ENCODE measurements at regions not wholly inside any gene's neighbourhood (a gene's known extent, or its start where the extent isn't known, plus 50 kb on each side); places are given as distances from the start of the nearest gene placed in this dataset.

DNA sequence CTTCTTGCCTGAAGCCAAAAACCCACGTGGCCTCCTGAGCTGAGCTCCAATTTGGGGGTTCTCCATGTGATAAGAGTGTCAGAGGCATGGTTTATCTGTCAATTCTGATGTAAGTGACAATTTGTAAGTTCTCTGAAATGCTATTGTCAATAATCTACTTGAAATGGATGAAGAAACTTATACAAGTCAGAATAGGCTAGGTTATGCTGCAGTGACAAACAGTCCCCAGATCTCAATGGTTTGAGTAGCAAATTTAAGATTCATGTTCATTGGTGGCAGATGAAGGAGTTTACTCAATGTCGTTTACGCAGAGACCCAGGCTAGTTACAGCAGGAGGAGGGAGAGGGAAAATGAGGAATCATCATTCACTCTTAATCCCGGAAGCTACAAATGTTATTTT is 352.4 kb downstream of the KIF16B start:
- DNase-seq (ENCODE audit: low spot score), result no peak
- peaks cover 11% of the 10 kb centered on the region for H3K9me3 Mint-ChIP-seq
- H3K4me3 Mint-ChIP-seq, result no peak overlapping the region
- no peak overlapping the region for H3K27ac Mint-ChIP-seq
- no peaks in the 10 kb centered on the region for H3K36me3 Mint-ChIP-seq (ENCODE audit: low read depth)
- intact Hi-C loops (cut with micrococcal nuclease), result no loop called here
- no peaks in the 10 kb centered on the region for H3K27me3 Mint-ChIP-seq (ENCODE audit: insufficient read depth)
- H3K4me1 Mint-ChIP-seq (ENCODE audit: low read depth), result no peaks in the 10 kb centered on the region

DNA sequence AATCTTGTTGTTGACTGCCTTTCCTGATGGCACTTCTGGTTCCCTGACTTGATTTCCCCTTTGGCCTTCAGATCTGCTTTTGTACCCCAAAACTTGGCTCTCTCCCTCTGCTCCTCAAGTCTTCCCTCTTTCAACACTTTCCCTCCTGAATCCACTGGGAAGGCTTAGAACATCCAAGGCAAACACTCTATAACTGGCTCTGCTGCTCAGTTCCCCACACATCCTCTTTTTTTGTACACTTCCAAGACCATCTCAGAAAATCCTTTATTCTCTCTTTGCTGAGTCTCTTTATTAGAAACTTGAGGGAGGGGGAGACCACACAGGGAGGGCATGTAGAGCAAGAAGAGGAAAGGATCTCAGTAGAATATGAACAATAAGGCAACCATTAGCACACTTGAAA is 354.1 kb downstream of the KIF16B start:
- Mint-ChIP-seq H3K4me3 (no peak overlapping the region), H3K27me3 (ENCODE audit: insufficient read depth) (no peaks in the 10 kb centered on the region), H3K36me3 (ENCODE audit: low read depth) (no peaks in the 10 kb centered on the region), H3K9me3 (peaks cover 11% of the 10 kb centered on the region), H3K4me1 (ENCODE audit: low read depth) (no peaks in the 10 kb centered on the region), H3K27ac (no peak overlapping the region)
- intact Hi-C loops (cut with micrococcal nuclease), result no loop called here
- no peak for DNase-seq (ENCODE audit: low spot score)

DNA sequence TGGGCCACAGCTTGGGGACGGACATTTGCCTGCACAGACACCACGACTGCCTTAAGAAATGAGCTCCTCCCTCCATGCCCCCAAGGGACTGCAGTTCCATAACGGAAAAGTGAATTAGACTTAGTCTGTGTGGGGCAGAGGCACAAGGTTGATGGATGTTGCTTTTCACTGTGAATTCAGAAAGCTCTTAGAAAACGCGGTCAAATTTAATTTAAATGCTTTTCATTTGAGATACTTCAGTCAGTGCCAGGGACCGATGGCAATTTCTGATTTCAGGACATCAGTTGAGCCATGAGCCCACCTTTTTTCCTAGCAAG is 356.4 kb downstream of the KIF16B start:
- Mint-ChIP-seq H3K9me3 (peaks cover 11% of the 10 kb centered on the region), H3K4me3 (no peak overlapping the region), H3K36me3 (ENCODE audit: low read depth) (no peaks in the 10 kb centered on the region), H3K4me1 (ENCODE audit: low read depth) (no peaks in the 10 kb centered on the region), H3K27ac (no peak overlapping the region), H3K27me3 (ENCODE audit: insufficient read depth) (no peaks in the 10 kb centered on the region)
- intact Hi-C loops (cut with micrococcal nuclease), result no loop called here
- no peak for DNase-seq (ENCODE audit: low spot score)

DNA sequence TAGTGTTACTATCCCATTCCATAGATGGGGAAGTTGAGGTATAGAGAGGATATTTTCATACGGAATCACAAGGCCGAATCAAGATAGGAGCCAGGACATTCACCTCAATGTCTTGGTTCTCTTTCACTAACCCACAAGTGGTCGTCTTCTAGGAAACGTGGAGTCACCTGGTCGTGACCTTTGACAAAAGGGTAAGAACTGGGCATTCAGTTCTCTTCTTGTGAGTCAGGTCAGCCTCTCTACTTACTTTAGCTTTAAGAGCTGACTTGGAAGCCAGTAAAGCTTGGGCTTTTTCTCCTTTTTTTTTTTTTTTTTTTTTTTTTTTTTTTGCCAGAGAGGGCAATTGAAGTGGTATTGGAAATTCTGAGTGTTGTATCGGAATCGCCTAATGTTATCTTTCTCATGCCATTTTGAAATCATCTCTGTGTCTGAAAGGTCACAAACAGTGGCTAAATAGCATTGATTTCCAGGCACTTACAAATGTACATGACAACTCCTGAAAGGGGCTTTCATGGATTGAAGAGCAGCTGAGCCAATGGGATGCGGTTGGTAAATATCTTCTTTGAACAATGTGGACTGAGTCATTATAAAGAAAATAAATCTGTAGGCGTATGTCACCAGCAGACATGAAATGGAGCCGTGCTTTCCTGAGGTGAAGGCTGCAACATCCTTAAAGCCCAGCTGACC is 356.9 kb downstream of the KIF16B start:
- no peaks in the 10 kb centered on the region for H3K36me3 Mint-ChIP-seq (ENCODE audit: low read depth)
- intact Hi-C loops (cut with micrococcal nuclease), result no loop called here
- no peak for DNase-seq (ENCODE audit: low spot score)
- H3K27me3 Mint-ChIP-seq (ENCODE audit: insufficient read depth), result no peaks in the 10 kb centered on the region
- H3K4me1 Mint-ChIP-seq (ENCODE audit: low read depth), result no peaks in the 10 kb centered on the region
- no peak overlapping the region for H3K4me3 Mint-ChIP-seq
- no peak overlapping the region for H3K27ac Mint-ChIP-seq
- H3K9me3 Mint-ChIP-seq, result peaks cover 11% of the 10 kb centered on the region

DNA sequence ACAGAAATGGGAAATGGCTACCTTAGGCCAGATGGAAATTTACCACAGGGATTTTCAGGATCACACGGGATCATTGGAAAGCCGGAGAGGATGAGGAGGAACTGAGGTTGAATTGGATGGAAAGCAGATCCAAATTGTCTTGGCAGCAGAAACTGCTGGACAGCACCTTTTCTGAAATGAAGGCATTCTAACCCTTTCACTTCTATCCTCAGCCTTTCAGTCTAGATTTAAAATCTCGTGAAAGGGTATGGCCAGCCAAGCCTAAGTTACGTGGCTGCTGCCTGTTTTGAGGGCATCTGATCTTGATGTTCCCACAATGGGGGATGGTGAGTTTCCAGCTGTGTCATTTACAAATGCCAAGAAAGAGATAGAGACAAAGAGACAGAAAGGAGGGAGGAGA is 358.2 kb downstream of the KIF16B start:
- H3K4me1 Mint-ChIP-seq (ENCODE audit: low read depth), result no peaks in the 10 kb centered on the region
- H3K27ac Mint-ChIP-seq, result no peak overlapping the region
- no peaks in the 10 kb centered on the region for H3K36me3 Mint-ChIP-seq (ENCODE audit: low read depth)
- H3K9me3 Mint-ChIP-seq, result peaks cover 11% of the 10 kb centered on the region
- no peak for DNase-seq (ENCODE audit: low spot score)
- H3K4me3 Mint-ChIP-seq, result no peak overlapping the region
- intact Hi-C loops (cut with micrococcal nuclease), result no loop called here
- H3K27me3 Mint-ChIP-seq (ENCODE audit: insufficient read depth), result no peaks in the 10 kb centered on the region

DNA sequence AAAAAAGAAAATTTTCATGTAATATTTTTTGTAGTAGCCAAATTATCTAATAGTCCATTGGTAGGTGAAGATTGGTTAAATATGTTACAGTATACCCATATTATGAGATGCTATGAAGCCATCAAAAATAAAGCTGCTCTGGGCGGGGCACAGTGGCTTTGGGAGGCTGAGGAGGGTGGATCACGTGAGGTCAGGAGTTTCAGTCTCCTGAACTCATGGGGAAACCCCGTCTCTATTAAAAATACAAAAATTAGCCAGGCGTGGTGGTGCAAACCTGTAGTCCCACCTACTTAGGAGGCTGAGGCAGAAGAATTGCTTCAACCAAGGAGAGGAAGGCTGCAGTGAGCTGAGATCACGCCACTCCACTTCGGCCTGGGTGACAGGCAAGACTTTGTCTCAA is 360.5 kb downstream of the KIF16B start:
- H3K4me3 Mint-ChIP-seq, result no peak overlapping the region
- H3K27me3 Mint-ChIP-seq (ENCODE audit: insufficient read depth), result no peaks in the 10 kb centered on the region
- H3K9me3 Mint-ChIP-seq, result peaks cover 4% of the 10 kb centered on the region
- H3K27ac Mint-ChIP-seq, result no peak overlapping the region
- intact Hi-C loops (cut with micrococcal nuclease), result no loop called here
- DNase-seq (ENCODE audit: low spot score), result no peak
- H3K4me1 Mint-ChIP-seq (ENCODE audit: low read depth), result no peaks in the 10 kb centered on the region
- H3K36me3 Mint-ChIP-seq (ENCODE audit: low read depth), result no peaks in the 10 kb centered on the region

DNA sequence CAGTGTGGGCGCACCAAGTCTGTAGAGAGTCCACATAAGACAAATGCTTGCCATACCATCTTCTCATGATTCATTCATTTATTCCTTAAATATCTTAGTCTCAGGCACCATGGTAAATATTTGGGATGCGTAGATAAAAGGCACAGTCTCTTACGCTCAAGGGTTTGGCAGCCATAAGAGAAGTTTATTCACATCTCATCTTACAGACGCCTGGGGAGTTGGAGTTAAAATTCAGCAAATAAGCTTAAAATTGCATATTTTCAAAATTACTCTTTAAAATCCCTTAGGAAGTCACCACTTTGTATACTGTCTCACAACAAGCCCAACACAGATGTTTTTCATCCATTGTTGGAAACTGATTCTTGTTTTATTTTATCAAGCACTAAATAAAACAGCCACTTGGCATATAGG is 363.3 kb downstream of the KIF16B start:
- no peak overlapping the region for H3K27ac Mint-ChIP-seq
- H3K4me3 Mint-ChIP-seq, result no peak overlapping the region
- H3K4me1 Mint-ChIP-seq (ENCODE audit: low read depth), result no peaks in the 10 kb centered on the region
- H3K27me3 Mint-ChIP-seq (ENCODE audit: insufficient read depth), result no peaks in the 10 kb centered on the region
- no peaks in the 10 kb centered on the region for H3K36me3 Mint-ChIP-seq (ENCODE audit: low read depth)
- no peak for DNase-seq (ENCODE audit: low spot score)
- H3K9me3 Mint-ChIP-seq, result peaks cover 4% of the 10 kb centered on the region
- intact Hi-C loops (cut with micrococcal nuclease), result no loop called here

DNA sequence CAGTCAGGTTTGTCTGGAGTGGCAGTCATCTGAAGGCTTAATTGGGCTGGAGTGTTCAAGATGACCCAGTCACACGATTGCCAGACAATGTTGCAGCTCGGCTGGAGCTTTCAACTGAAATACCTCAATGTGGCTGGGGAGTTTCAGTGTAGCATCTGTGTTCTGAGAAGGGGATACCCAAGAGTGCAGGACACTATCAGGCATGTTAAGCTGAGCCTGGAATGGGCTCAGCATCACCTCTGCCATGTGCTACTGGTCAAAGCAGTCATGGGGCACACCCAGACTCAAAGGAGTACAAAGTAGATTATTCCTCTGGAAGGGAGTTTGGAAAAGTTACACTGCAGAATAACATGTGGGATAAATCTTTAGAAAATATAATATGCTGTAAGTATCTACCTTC is 363.9 kb downstream of the KIF16B start:
- intact Hi-C loops (cut with micrococcal nuclease), result no loop called here
- Mint-ChIP-seq H3K4me3 (no peak overlapping the region), H3K4me1 (ENCODE audit: low read depth) (no peaks in the 10 kb centered on the region), H3K27ac (no peak overlapping the region), H3K9me3 (peaks cover 4% of the 10 kb centered on the region), H3K36me3 (ENCODE audit: low read depth) (no peaks in the 10 kb centered on the region), H3K27me3 (ENCODE audit: insufficient read depth) (no peaks in the 10 kb centered on the region)
- DNase-seq (ENCODE audit: low spot score), result no peak

DNA sequence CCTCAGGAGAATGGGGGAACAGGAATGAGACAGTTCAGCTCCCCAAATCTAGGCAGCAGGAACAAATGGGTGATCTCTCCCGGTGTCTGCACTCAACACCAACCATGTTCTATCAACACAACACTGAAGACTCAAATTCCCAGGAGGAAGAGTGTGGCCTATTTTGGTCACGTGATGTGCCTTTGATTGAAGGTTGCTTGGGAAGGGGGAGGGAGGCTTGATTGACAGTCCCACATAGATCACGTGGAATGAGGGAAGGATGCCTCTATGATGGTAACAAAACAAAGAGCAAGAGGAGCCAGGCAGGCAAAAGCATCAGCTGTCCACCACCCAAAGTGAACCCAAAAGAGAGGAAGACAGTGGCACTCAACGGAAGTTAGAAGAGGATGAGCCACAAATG is 364.8 kb downstream of the KIF16B start:
- no peak for DNase-seq (ENCODE audit: low spot score)
- no peak overlapping the region for H3K27ac Mint-ChIP-seq
- no peak overlapping the region for H3K4me3 Mint-ChIP-seq
- H3K27me3 Mint-ChIP-seq (ENCODE audit: insufficient read depth), result no peaks in the 10 kb centered on the region
- intact Hi-C loops (cut with micrococcal nuclease), result no loop called here
- peaks cover 4% of the 10 kb centered on the region for H3K9me3 Mint-ChIP-seq
- no peaks in the 10 kb centered on the region for H3K36me3 Mint-ChIP-seq (ENCODE audit: low read depth)
- H3K4me1 Mint-ChIP-seq (ENCODE audit: low read depth), result no peaks in the 10 kb centered on the region

DNA sequence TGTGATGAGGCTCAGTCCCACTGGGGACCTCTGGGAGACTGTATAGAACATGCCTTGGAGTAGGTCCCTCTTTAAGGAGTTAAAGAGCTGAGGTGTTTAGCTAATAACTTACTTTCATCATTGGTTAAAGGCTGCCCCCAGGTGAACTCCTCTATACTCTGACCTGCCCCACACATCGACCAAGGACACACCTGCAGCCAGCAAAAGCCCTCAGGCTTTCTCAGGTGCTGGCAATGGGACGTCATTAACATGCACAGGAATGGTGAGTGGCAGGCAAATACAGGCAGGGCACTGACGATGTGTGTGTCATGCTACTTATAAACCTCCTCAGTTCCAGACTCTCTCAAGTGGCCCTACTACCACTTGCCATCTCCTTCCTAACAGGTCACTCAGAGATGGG is 366.4 kb downstream of the KIF16B start:
- H3K36me3 Mint-ChIP-seq (ENCODE audit: low read depth), result no peaks in the 10 kb centered on the region
- H3K27ac Mint-ChIP-seq, result no peak overlapping the region
- H3K4me3 Mint-ChIP-seq, result no peak overlapping the region
- intact Hi-C loops (cut with micrococcal nuclease), result no loop called here
- H3K9me3 Mint-ChIP-seq, result peaks cover 8% of the 10 kb centered on the region
- no peaks in the 10 kb centered on the region for H3K4me1 Mint-ChIP-seq (ENCODE audit: low read depth)
- H3K27me3 Mint-ChIP-seq (ENCODE audit: insufficient read depth), result no peaks in the 10 kb centered on the region
- DNase-seq (ENCODE audit: low spot score), result no peak

DNA sequence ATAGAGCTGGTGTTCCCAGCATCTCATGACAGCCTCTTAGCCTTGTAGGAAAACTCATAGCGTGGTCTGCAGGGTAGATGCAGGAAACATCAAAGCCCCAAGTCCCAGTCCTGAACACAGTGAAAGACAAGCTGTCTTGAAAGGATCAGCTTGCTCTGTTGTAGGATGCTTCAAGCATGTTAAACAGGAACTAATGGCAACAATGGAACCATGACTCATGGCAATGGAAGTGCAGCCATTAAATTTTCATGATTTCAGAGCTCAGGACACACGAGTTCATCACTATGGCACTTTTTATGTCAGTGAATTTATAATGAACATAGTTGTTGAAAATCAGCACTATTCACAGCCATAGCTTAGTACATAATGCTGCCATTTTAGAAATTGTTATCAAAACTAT is 367.7 kb downstream of the KIF16B start:
- DNase-seq (ENCODE audit: low spot score), result no peak
- intact Hi-C loops (cut with micrococcal nuclease), result no loop called here
- H3K4me1 Mint-ChIP-seq (ENCODE audit: low read depth), result no peaks in the 10 kb centered on the region
- no peaks in the 10 kb centered on the region for H3K27me3 Mint-ChIP-seq (ENCODE audit: insufficient read depth)
- H3K36me3 Mint-ChIP-seq (ENCODE audit: low read depth), result no peaks in the 10 kb centered on the region
- H3K9me3 Mint-ChIP-seq, result peaks cover 8% of the 10 kb centered on the region
- no peak overlapping the region for H3K4me3 Mint-ChIP-seq
- H3K27ac Mint-ChIP-seq, result no peak overlapping the region

DNA sequence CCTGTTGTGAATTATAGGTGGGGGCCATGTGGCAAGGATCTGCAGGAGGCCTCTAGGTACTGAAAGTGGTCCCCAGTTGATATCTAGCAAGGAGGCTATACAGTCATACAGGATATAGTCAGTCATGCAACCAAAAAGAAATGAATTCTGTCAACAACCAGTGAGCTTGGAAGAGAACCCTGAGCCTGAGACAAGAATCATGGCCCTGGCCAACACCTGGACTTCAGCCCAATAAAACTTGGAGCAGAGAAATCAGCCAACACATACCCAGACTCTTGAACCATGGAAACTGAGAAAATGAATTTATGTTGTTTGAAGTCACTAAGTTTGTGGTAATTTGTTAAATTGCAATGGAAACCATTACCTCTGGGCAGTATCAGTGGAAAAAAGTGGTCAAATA is 370.2 kb downstream of the KIF16B start:
- H3K36me3 Mint-ChIP-seq (ENCODE audit: low read depth), result no peaks in the 10 kb centered on the region
- H3K4me3 Mint-ChIP-seq, result no peak overlapping the region
- H3K27me3 Mint-ChIP-seq (ENCODE audit: insufficient read depth), result no peaks in the 10 kb centered on the region
- no peak for DNase-seq (ENCODE audit: low spot score)
- H3K27ac Mint-ChIP-seq, result no peak overlapping the region
- intact Hi-C loops (cut with micrococcal nuclease), result no loop called here
- H3K9me3 Mint-ChIP-seq, result peaks cover 5% of the 10 kb centered on the region
- H3K4me1 Mint-ChIP-seq (ENCODE audit: low read depth), result no peaks in the 10 kb centered on the region

DNA sequence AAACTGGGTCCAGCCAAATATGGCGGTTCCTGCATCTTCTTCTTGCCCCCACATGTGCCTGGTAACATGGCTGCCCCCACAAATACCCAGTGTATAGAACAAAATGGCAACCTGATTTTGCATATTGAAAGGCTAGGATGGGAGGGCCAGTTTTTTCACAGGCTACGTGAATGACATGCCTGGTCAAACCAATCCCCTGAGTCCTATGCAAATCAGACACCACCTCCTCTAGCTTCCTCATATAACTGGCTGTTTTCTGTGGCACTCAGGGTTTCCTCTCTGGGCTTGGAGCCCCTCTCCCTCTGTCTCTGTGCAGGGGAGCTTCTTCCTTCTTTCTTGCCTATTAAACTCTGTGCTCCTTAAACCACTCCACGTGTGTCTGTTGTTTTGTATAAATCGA is 372.1 kb downstream of the KIF16B start:
- H3K9me3 Mint-ChIP-seq, result peaks cover 5% of the 10 kb centered on the region
- H3K27ac Mint-ChIP-seq, result no peak overlapping the region

DNA sequence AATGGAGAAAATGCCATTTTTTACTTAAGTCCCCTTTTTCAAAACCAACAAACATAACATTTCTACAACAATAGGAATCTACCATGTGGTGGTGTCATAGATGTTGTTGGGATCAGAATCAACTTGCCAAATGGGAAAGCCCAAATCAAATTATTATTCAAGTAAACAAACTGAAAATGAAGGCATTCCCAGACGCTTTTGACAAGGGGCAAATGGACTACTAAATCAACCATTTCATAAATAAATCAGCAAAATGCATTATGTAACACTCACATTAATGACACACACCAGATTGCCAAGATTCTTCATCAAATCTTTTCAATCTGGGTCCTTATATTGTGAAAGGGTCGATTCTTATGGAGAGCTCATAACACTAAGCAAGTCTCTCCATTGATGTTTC is 375.6 kb downstream of the KIF16B start:
- Mint-ChIP-seq H3K27ac (no peak overlapping the region), H3K9me3 (no peaks in the 10 kb centered on the region), H3K4me3 (no peak overlapping the region)

More for the DNA sequence above, 372.1 kb downstream of the KIF16B start:
- DNase-seq (ENCODE audit: low spot score), result no peak
- no peaks in the 10 kb centered on the region for H3K36me3 Mint-ChIP-seq (ENCODE audit: low read depth)
- intact Hi-C loops (cut with micrococcal nuclease), result no loop called here
- H3K4me3 Mint-ChIP-seq, result no peak overlapping the region
- H3K27me3 Mint-ChIP-seq (ENCODE audit: insufficient read depth), result no peaks in the 10 kb centered on the region
- no peaks in the 10 kb centered on the region for H3K4me1 Mint-ChIP-seq (ENCODE audit: low read depth)

More for the DNA sequence above, 375.6 kb downstream of the KIF16B start:
- DNase-seq (ENCODE audit: low spot score), result no peak
- H3K36me3 Mint-ChIP-seq (ENCODE audit: low read depth), result no peaks in the 10 kb centered on the region
- H3K4me1 Mint-ChIP-seq (ENCODE audit: low read depth), result no peaks in the 10 kb centered on the region
- no peaks in the 10 kb centered on the region for H3K27me3 Mint-ChIP-seq (ENCODE audit: insufficient read depth)
- intact Hi-C loops (cut with micrococcal nuclease), result no loop called here
